Stimulated activated CD8-positive, alpha-beta memory T cell treated with anti-CD3 and anti-CD28 coated beads, Interleukin-7, amount 100 ng/mL, for 48 hours (primary cell): ENCODE measurements at regions not wholly inside any gene's neighbourhood (a gene's known extent, or its start where the extent isn't known, plus 50 kb on each side); places are given as distances from the start of the nearest gene placed in this dataset.
"Not testable (repeated sequence)": the region's sequence is repeated elsewhere in the genome, so short reads cannot be mapped to it uniquely, and the experiment has no call there.

ENCODE experiments used
- DNase-seq, 2 donors: peaks; one replicate each; pipeline ENCODE4 v3.0.0-alpha.2; 2020; ENCODE audit warnings: low read depth in 1 of 2; ENCODE audit errors: extremely low read depth in 1 of 2

- no peak for DNase-seq
These were observed 334.6 kb upstream of the ATP10A start for GRCh38 chr15:26197719-26198118.

- no peak for DNase-seq
These were observed 333.9 kb upstream of the ATP10A start for GRCh38 chr15:26197060-26197459.

- no peak for DNase-seq
These were observed 328.1 kb upstream of the ATP10A start for GRCh38 chr15:26191193-26191592.

- DNase-seq, result not testable (repeated sequence)
These were observed 323.0 kb upstream of the ATP10A start for GRCh38 chr15:26186138-26186537.

- DNase-seq, result no peak
These were observed 319.3 kb upstream of the ATP10A start for GRCh38 chr15:26182441-26182840.

- no peak for DNase-seq
These were observed 316.8 kb upstream of the ATP10A start for GRCh38 chr15:26179906-26180305.

- no peak for DNase-seq
These were observed 315.6 kb upstream of the ATP10A start for GRCh38 chr15:26178640-26179220.

GRCh38 chr15:26177816-26178215 lies 314.7 kb upstream of the ATP10A start:
- no peak for DNase-seq

GRCh38 chr15:26176831-26177230 lies 313.7 kb upstream of the ATP10A start:
- DNase-seq, result no peak

GRCh38 chr15:26171266-26171665 lies 308.1 kb upstream of the ATP10A start:
- no peak for DNase-seq

- DNase-seq, result no peak
These were observed 303.3 kb upstream of the ATP10A start for GRCh38 chr15:26166429-26166828.

- DNase-seq, result no peak
These were observed 302.4 kb upstream of the ATP10A start for GRCh38 chr15:26165546-26165945.

- DNase-seq, result no peak
These were observed 297.2 kb upstream of the ATP10A start for GRCh38 chr15:26160343-26160742.

GRCh38 chr15:26158176-26158575 lies 295.0 kb upstream of the ATP10A start:
- DNase-seq, result no peak

GRCh38 chr15:26157081-26157480 lies 294.0 kb upstream of the ATP10A start:
- no peak for DNase-seq

GRCh38 chr15:26156051-26156450 lies 292.9 kb upstream of the ATP10A start:
- DNase-seq, result no peak

GRCh38 chr15:26148156-26148860 lies 285.2 kb upstream of the ATP10A start:
- DNase-seq, result no peak

- DNase-seq, result no peak
These were observed 283.1 kb upstream of the ATP10A start for GRCh38 chr15:26146202-26146601.

GRCh38 chr15:26145796-26146195 lies 282.7 kb upstream of the ATP10A start:
- DNase-seq, result no peak

- DNase-seq, result no peak
These were observed 281.7 kb upstream of the ATP10A start for GRCh38 chr15:26144836-26145235.

- no peak for DNase-seq
These were observed 280.1 kb upstream of the ATP10A start for GRCh38 chr15:26143221-26143620.

GRCh38 chr15:26134812-26135211 lies 271.7 kb upstream of the ATP10A start:
- DNase-seq, result no peak

- no peak for DNase-seq
These were observed 271.0 kb upstream of the ATP10A start for GRCh38 chr15:26134152-26134551.
